ENCODE measurements at regions not wholly inside any gene's neighbourhood (a gene's known extent, or its start where the extent isn't known, plus 50 kb on each side); places are given as distances from the start of the nearest gene placed in this dataset.

DNA sequence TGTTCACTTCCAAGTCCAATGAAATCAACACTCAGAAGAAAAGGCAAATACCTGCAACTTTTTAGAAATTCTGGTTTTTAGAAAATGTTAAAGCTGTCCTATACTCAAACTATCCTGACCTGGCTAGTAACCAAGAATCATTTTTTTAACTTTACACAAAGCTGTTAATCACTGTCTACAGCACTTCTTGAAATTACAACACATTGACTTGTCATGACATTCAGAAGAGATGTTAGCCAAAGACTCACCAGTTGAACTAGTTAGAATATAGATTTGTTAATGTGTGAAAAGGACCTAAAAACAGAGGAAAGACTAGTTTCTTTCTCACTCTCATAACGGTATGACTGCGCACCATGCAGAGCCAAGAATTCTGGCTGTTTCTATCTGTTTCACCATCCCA is 98.8 kb downstream of the COX18 start:
- CTCF ChIA-PET = no interaction called here
- Mint-ChIP-seq H3K4me3 (no peak overlapping the region), H3K4me1 (ENCODE audit: low read depth) (no peaks in the 10 kb centered on the region), H3K27ac (no peak overlapping the region), H3K27me3 (ENCODE audit: low read depth) (peaks cover 15% of the 10 kb centered on the region), H3K9me3 (ENCODE audit: insufficient read depth) (no peaks in the 10 kb centered on the region), H3K36me3 (ENCODE audit: low read depth) (no peaks in the 10 kb centered on the region)
- DNase-seq = no peak
- POLR2A ChIA-PET = no interaction called here
- ATAC-seq = no peak

DNA sequence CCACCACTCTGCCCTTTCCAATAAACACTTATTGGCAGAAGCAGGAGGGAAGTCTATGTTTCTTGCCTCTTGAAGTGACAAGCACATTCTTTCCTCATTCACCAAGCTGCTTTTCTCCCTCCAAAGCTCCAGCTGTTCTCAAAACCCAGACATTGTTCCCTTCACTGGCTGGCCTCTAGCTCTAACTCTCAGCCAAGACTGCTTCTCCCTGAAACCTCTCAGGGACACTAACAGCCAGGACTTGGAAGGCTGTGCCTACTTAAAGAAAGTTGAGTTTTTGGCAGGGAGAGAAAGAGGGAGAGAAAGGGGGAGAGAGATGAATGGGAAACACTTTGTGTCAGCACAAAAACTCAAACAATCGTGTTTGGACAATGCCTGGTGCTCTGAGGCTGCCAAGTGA is 99.5 kb downstream of the COX18 start:
- H3K4me3 Mint-ChIP-seq = no peak overlapping the region
- H3K27me3 Mint-ChIP-seq (ENCODE audit: low read depth) = peaks cover 15% of the 10 kb centered on the region
- DNase-seq (no peak), ATAC-seq (no peak)
- no peaks in the 10 kb centered on the region for H3K9me3 Mint-ChIP-seq (ENCODE audit: insufficient read depth)
- no peaks in the 10 kb centered on the region for H3K36me3 Mint-ChIP-seq (ENCODE audit: low read depth)
- H3K4me1 Mint-ChIP-seq (ENCODE audit: low read depth) = no peaks in the 10 kb centered on the region
- CTCF ChIA-PET = no interaction called here
- POLR2A ChIA-PET = no interaction called here
- H3K27ac Mint-ChIP-seq = no peak overlapping the region

DNA sequence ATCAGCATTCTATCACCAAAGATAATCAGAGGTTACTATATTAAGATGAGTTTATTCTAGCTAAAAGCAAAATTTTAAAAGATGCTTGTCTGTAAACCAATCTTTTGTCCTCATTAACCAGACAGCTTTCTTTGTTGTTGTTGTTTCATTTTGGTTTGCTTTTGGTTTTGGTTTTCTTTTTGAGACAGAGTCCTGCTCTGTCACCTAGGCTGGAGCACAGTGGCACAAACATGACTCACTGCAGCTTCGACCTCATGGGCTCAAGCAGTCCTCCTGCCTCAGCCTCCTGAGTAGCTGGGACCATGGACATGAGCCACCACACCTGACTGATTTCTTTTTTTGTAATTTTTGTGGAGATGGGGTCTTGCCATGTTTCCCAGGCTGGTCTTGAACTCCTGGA is 102.9 kb downstream of the COX18 start:
- Mint-ChIP-seq H3K27ac (no peak overlapping the region), H3K4me3 (no peak overlapping the region), H3K9me3 (ENCODE audit: insufficient read depth) (peaks cover 10% of the 10 kb centered on the region), H3K36me3 (ENCODE audit: low read depth) (no peaks in the 10 kb centered on the region), H3K27me3 (ENCODE audit: low read depth) (peaks cover 13% of the 10 kb centered on the region), H3K4me1 (ENCODE audit: low read depth) (no peaks in the 10 kb centered on the region)
- DNase-seq (no peak), ATAC-seq (no peak)
- CTCF ChIA-PET = no interaction called here
- POLR2A ChIA-PET = no interaction called here

DNA sequence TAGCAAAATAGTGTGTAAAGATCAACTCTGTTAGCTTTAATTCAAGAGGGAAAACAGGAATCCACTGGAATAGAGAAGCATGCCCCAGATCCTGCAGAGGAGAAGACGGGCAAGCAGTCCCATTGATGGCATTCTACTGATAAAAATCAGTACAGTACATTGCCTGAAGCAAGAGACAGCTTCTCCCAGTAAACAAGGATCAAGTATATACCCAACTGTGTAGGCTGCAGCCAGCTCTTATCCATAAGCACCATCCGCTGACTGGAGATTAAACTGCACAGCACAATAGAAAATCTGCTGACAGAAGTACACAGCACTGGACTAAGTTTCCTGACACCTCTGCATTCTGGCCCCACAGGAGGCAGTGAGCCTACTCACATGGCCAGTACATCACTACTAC is 110.1 kb downstream of the COX18 start:
- Mint-ChIP-seq H3K4me1 (ENCODE audit: low read depth) (no peaks in the 10 kb centered on the region), H3K27ac (no peak overlapping the region), H3K27me3 (ENCODE audit: low read depth) (peaks cover 4% of the 10 kb centered on the region), H3K36me3 (ENCODE audit: low read depth) (no peaks in the 10 kb centered on the region), H3K4me3 (no peak overlapping the region), H3K9me3 (ENCODE audit: insufficient read depth) (peaks cover 20% of the 10 kb centered on the region)
- CTCF ChIA-PET = no interaction called here
- POLR2A ChIA-PET = no interaction called here
- ATAC-seq = no peak
- no peak for DNase-seq

DNA sequence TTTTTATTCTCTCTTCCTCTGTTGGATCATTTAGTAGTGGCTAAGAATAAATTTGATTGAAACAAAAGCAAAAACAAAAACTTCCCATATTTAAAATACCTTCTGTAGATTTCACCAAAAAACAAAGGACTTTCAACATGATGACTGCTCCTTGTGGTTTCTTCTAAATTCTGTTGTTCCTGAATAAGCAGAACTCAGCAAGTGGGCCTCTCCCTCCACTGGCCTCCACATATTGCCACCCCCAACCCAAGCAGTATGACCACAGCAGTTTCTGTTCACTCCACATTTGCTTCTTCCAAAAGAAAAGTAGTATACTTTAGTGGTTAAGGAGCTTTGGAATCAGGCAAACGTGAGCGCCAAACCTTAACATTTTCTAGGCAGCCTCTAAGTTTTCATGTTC is 114.7 kb downstream of the COX18 start:
- CTCF ChIA-PET = no interaction called here
- no peak overlapping the region for H3K27ac Mint-ChIP-seq
- POLR2A ChIA-PET = no interaction called here
- H3K36me3 Mint-ChIP-seq (ENCODE audit: low read depth) = no peaks in the 10 kb centered on the region
- H3K4me1 Mint-ChIP-seq (ENCODE audit: low read depth) = no peaks in the 10 kb centered on the region
- no peak overlapping the region for H3K4me3 Mint-ChIP-seq
- ATAC-seq (no peak), DNase-seq (no peak)
- no peaks in the 10 kb centered on the region for H3K27me3 Mint-ChIP-seq (ENCODE audit: low read depth)
- H3K9me3 Mint-ChIP-seq (ENCODE audit: insufficient read depth) = no peaks in the 10 kb centered on the region

DNA sequence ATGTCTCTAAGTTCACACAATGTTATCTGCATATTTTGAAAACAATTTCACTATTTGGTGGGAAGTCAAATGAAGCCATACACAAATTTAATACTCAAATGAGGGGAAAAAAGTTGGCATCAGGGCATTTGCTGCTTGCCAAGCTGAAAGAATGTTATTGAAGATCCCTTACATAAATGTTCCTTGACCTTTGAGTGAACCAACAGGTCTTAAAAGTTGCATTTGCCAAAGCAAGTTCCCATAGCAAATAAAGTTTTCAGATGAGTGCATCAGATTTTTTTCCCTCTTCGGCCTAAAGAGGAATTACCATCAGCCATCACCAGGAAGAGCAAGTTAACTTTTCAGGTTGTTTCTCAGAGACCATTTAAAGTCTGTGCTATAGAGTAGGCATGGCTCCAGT is 115.9 kb downstream of the COX18 start:
- no peak for DNase-seq
- Mint-ChIP-seq H3K4me1 (ENCODE audit: low read depth) (no peaks in the 10 kb centered on the region), H3K27ac (no peak overlapping the region), H3K4me3 (no peak overlapping the region), H3K27me3 (ENCODE audit: low read depth) (no peaks in the 10 kb centered on the region), H3K36me3 (ENCODE audit: low read depth) (no peaks in the 10 kb centered on the region), H3K9me3 (ENCODE audit: insufficient read depth) (no peaks in the 10 kb centered on the region)
- ChIA-PET CTCF (no interaction called here), POLR2A (no interaction called here)
- ATAC-seq = no peak

DNA sequence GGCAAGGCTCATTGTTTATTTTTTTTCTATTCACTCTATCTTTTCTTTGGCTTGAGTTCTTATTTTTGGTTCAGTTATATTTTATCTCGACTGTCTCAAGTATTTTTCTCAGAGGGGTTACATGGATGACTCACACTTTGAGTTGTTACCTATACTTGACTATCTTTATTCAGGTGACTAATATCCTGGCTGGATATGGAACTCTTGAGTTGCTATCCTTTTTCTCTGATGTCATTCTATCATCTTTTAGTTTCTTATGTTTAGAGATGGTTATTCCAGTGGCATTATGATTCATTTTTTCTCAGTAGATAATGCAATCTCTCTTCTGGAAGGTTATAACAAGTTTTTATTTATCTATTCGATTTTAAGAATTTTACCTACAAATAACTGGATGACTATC is 117.9 kb downstream of the COX18 start:
- H3K9me3 Mint-ChIP-seq (ENCODE audit: insufficient read depth) = no peaks in the 10 kb centered on the region
- ChIA-PET POLR2A (no interaction called here), CTCF (no interaction called here)
- DNase-seq (no peak), ATAC-seq (no peak)
- no peaks in the 10 kb centered on the region for H3K4me1 Mint-ChIP-seq (ENCODE audit: low read depth)
- H3K27me3 Mint-ChIP-seq (ENCODE audit: low read depth) = no peaks in the 10 kb centered on the region
- no peak overlapping the region for H3K4me3 Mint-ChIP-seq
- H3K36me3 Mint-ChIP-seq (ENCODE audit: low read depth) = no peaks in the 10 kb centered on the region
- no peak overlapping the region for H3K27ac Mint-ChIP-seq

DNA sequence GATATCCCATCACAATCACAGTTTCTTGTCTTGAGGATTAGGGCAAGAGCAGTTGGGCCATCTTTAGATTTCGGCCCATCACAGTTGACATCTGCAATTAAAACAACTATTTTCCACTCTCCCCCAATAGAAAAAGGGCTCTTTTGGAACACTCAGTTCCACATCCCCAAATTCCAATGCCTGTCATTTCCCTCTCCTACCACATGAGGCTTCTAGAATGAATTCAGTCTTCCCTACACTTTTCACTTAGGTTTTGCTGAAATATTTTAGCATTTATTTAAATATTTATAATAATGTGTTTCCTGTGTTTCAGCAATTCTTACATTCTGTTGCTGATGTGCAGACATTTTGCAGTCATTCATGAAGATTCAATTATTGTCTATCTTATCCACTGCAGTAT is 118.4 kb downstream of the COX18 start:
- ATAC-seq (no peak), DNase-seq (no peak)
- CTCF ChIA-PET = no interaction called here
- POLR2A ChIA-PET = no interaction called here
- no peaks in the 10 kb centered on the region for H3K27me3 Mint-ChIP-seq (ENCODE audit: low read depth)
- H3K36me3 Mint-ChIP-seq (ENCODE audit: low read depth) = no peaks in the 10 kb centered on the region
- H3K27ac Mint-ChIP-seq = no peak overlapping the region
- H3K9me3 Mint-ChIP-seq (ENCODE audit: insufficient read depth) = no peaks in the 10 kb centered on the region
- H3K4me3 Mint-ChIP-seq = no peak overlapping the region
- H3K4me1 Mint-ChIP-seq (ENCODE audit: low read depth) = no peaks in the 10 kb centered on the region

DNA sequence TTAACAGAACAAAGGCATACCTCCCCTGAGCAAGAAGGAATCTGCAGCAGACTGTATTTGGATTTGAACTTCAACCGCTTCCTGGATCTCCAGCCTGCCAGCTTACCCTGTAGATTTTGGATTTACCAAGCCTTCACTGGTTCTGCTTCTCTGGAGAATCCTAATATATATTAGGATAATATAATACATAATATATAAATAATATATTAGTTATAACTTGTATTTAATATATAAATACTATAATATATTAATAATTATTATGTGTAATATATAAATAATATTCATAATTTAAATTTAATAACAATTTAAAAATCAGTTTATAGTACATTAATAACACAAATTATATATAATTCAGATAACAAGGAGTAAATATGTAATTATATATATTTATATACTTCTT is 121.4 kb downstream of the COX18 start:
- H3K4me1 Mint-ChIP-seq (ENCODE audit: low read depth) = no peaks in the 10 kb centered on the region
- ChIA-PET CTCF (no interaction called here), POLR2A (no interaction called here)
- no peaks in the 10 kb centered on the region for H3K9me3 Mint-ChIP-seq (ENCODE audit: insufficient read depth)
- H3K27me3 Mint-ChIP-seq (ENCODE audit: low read depth) = no peaks in the 10 kb centered on the region
- no peaks in the 10 kb centered on the region for H3K36me3 Mint-ChIP-seq (ENCODE audit: low read depth)
- no peak overlapping the region for H3K27ac Mint-ChIP-seq
- DNase-seq = no peak
- H3K4me3 Mint-ChIP-seq = no peak overlapping the region
- ATAC-seq = no peak

DNA sequence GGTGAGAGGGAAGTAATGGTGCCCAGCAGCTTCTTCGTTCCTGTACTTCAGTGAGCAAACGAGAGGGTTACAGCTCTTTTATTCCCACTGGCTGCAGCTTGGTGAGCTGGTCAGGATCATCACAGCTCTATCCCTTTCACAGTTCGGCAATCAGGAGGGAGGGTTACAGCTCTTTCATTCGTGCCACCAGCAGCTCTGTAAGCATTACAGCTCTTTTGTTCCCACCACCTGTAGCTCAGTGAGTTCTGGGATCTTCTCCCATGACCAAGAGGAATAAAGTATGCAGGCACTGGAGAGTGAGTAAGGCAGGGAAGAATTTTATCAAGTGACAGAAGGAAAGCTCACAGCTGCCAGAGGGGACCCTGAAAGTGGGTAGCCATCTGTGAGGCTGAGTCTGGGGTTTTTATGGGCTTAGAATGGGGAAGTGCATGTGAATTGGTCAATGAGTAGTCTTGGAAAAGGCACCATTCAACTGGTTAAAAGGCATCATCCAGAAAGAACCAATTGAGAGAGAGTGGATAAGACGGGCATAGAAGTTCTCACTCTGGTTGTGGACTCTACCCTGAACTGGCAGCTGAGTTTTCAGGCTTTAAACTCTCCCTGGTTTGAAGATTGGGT is 123.7 kb downstream of the COX18 start:
- POLR2A ChIA-PET = no interaction called here
- H3K27ac Mint-ChIP-seq = no peak overlapping the region
- DNase-seq = no peak
- H3K27me3 Mint-ChIP-seq (ENCODE audit: low read depth) = no peaks in the 10 kb centered on the region
- no peaks in the 10 kb centered on the region for H3K36me3 Mint-ChIP-seq (ENCODE audit: low read depth)
- H3K4me1 Mint-ChIP-seq (ENCODE audit: low read depth) = no peaks in the 10 kb centered on the region
- CTCF ChIA-PET = no interaction called here
- no peaks in the 10 kb centered on the region for H3K9me3 Mint-ChIP-seq (ENCODE audit: insufficient read depth)
- ATAC-seq = no peak
- H3K4me3 Mint-ChIP-seq = no peak overlapping the region

DNA sequence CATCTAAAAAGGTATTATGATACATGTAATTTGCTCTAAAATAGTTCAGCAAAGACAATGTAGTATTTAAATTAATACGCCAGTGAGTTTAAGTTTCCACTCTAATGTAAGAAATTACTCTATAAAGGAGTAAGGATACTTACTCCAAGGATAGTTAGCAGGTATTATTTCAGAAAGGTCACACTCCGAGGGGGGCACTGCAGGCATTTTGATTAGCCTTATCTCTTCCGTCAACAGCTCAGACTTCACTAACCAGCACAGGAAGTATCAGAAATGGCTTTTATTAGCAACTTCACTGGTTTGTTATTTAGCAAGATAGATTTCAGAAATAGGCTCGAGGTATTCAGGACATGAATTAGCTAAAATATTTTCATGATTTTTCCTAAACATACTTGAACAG is 127.0 kb downstream of the COX18 start:
- no peak for ATAC-seq
- no peaks in the 10 kb centered on the region for H3K27me3 Mint-ChIP-seq (ENCODE audit: low read depth)

DNA sequence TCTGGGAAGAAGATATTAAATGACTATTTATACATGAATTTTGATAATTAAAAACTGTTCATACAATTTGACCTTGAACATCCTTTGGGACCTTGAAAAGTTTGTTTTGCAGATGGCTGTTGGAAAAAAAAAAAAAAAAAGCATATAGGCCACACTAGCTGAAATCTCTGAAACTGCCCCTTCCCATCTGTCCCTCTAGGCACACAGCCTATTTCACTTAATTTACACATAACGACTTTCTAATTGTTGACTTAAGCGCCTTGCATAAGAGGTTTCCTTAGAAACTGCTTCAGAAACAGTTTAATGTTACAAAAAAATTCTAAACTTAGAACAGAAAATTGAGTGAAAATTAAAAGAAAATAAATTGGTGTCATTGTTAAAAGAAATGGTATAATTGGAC is 131.0 kb downstream of the COX18 start:
- Mint-ChIP-seq H3K4me3 (no peak overlapping the region), H3K4me1 (ENCODE audit: low read depth) (peaks cover 2% of the 10 kb centered on the region), H3K27me3 (ENCODE audit: low read depth) (no peaks in the 10 kb centered on the region), H3K36me3 (ENCODE audit: low read depth) (no peaks in the 10 kb centered on the region), H3K27ac (no peak overlapping the region), H3K9me3 (ENCODE audit: insufficient read depth) (no peaks in the 10 kb centered on the region)
- DNase-seq (no peak), ATAC-seq (no peak)
- ChIA-PET POLR2A (no interaction called here), CTCF (no interaction called here)

More for the DNA sequence above, 127.0 kb downstream of the COX18 start:
- Mint-ChIP-seq H3K36me3 (ENCODE audit: low read depth) (no peaks in the 10 kb centered on the region), H3K9me3 (ENCODE audit: insufficient read depth) (no peaks in the 10 kb centered on the region), H3K27ac (no peak overlapping the region), H3K4me3 (no peak overlapping the region), H3K4me1 (ENCODE audit: low read depth) (no peaks in the 10 kb centered on the region)
- ChIA-PET POLR2A (no interaction called here), CTCF (no interaction called here)
- no peak for DNase-seq

DNA sequence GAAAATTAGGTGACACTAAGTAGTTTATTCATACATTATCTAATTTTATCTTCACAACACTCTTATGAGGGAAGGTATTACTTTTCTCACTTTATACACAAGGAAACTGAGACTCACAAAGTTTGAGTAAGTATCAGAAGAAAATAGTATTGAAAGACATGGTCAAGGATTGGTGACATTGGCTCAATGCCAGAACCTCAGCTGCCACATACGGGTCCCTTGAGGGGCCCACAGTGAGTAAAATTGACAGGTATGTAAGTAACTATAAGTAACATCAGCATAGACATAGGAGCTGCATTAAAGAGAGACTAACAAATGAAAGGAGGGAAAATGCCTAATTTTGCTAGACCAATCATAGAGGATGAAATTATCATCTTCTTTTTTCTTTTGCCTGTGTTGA is 134.1 kb downstream of the COX18 start:
- H3K27me3 Mint-ChIP-seq (ENCODE audit: low read depth) = no peaks in the 10 kb centered on the region
- H3K27ac Mint-ChIP-seq = no peak overlapping the region
- CTCF ChIA-PET = no interaction called here
- no peak overlapping the region for H3K4me3 Mint-ChIP-seq
- POLR2A ChIA-PET = no interaction called here
- DNase-seq (no peak), ATAC-seq (no peak)
- H3K9me3 Mint-ChIP-seq (ENCODE audit: insufficient read depth) = no peaks in the 10 kb centered on the region
- H3K4me1 Mint-ChIP-seq (ENCODE audit: low read depth) = peaks cover 2% of the 10 kb centered on the region
- no peaks in the 10 kb centered on the region for H3K36me3 Mint-ChIP-seq (ENCODE audit: low read depth)
